ENCODE measurements at regions not wholly inside any gene's neighbourhood (a gene's known extent, or its start where the extent isn't known, plus 50 kb on each side); places are given as distances from the start of the nearest gene placed in this dataset.
"Not testable (repeated sequence)": the region's sequence is repeated elsewhere in the genome, so short reads cannot be mapped to it uniquely, and the experiment has no call there.

DNA sequence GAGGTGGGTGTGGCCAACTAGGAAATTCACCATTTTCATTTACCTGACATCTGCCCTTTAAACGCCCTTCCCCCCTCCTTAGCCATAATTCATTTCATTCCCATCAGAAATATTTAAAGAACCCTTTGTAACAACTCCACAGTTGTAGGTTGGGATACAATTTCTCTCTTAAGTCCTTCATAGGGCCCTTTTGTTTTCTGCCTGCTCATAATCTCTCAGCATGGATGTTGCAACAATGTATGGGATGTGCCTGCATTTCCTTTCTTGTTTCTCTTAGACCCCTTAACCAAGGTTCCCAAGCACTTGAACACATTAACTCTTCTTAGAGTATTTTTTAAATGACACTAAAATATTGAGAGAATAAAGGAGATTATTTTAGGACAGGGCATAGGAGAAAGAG, 51.7 kb upstream of the MYO10 start:
- no peak for DNase-seq

DNA sequence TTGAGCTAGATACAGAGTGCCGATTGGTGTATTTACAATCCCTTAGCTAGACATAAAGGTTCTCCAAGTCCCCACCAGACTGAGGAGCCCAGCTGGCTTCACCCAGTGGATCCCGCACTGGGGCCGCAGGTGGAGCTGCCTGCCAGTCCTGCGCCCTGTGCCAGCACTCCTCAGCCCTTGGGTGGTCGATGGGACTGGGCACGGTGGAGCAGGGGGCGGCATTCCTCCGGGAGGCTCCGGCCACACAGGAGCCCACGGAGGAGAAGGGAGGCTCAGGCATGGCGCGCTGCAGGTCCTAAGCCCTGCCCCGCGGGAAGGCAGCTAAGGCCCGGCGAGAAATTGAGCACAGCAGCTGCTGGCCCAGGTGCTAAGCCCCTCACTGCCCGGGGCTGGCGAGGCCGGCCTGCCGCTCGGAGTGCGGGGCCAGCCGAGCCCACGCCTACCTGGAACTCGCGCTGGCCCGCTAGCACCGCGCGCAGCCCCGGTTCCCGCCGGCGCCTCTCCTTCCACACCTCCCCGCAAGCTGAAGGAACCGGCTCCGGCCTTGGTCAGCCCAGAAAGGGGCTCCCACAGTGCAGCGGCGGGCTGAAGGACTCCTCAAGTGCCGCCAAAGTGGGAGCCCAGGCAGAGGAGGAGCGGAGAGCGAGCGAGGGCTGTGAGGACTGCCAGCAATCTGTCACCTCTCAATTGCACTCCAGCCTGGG, 54.9 kb upstream of the MYO10 start:
- not testable (repeated sequence) for DNase-seq

DNA sequence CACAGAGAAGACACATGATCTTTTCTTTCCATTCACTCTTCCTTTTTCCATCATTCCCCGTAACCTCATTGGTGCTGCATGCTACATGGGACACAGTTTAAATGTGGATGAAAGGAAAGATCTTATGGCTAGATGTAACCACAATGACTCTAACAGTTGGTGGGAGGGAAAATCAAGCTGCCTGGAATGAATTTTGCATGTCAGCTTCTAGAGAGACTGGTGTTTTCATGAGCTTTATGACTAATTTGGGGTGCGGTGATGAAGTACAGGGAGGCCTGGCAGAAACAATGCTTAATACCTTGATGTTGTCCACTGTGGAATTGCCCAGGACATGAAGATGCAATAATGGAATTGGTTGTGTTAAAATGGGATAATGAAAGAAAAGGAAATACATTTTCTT, 55.9 kb upstream of the MYO10 start:
- DNase-seq, result peak; percentile 86

GRCh38 chr5:16992444-16992843, 56.4 kb upstream of the MYO10 start:
- DNase-seq, result no peak

DNA sequence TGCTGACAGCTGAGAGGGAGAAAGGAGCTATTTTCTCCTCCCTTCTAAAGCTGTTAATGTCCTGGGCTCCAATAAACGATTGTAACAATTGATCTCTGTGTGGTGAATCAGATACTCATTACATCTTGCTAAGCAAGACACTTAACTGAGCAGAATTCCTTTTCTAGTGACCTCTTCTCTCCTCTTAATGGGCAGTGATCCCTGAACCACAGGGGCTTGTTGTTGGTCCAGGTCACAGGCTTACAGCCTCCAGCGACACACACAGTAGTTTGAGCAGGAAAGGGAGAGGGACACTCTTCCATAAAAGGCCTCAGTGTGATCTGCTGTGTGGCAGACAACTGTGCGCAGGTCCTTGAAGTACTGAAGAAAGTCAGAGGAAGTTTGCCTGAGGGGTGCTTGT, 58.5 kb upstream of the MYO10 start:
- DNase-seq, result no peak

DNA sequence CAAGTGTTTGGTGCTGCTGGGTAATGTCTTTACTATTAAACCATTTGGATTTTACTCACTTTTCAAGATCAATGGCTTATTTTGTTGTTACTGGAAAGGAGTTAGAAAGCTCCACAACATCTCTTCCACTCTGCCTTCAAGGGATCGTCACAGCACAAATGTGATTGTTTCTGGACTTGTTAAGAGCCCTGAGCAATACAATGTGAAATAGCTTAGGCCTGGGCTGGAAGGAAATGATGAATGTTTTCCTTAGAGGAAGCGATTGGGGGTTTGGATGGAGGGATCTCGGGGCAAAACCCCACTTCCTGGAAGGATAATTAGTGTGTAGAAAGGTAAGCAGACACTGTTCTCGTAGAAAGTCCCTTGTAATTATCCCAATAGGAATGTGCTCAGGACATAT, 59.3 kb upstream of the MYO10 start:
- DNase-seq, result no peak

- peak; percentile 99 for DNase-seq
Measured at GRCh38 chr5:17000291-17000939, 64.3 kb upstream of the MYO10 start.

- DNase-seq, result peak; percentile 84
Measured at GRCh38 chr5:17001428-17001827, 65.3 kb upstream of the MYO10 start.

- peak; percentile 28 for DNase-seq
Measured at GRCh38 chr5:17004441-17005106, 68.5 kb upstream of the MYO10 start.

DNA sequence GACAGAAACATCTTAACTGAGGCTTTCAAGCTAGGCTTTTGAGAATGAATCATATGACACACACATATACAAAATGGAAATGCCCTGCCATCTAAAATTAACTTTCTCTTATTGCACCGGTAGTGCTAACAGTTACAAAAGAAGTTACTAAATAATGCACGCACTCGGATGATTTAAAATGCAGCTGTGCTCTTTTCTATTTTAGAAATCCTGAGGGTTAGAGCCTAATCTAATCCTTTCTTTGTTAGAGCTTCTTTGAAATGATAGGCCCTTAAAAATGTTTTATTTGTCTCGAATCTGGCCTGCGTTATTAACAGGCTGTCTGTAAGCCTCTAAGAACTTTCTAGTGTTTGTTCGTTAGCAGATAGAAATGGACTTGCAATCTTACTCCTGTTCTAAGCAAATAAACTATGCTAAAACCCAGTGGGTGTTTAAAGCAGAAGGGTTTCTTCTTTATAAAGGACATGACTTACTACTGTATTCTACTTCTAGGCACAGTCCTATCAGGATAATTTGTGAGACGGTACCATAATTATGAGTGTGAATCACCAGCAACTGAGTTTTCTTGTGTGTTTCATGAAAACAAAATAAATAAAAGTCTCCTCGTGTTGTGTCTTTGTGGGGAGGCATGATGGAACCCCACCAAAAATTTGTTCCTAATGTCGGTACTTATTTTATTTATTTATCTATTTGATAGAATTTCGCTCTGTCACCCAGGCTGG, 69.2 kb upstream of the MYO10 start:
- peak; percentile 20 for DNase-seq

- DNase-seq, result peak; percentile 53
Measured at GRCh38 chr5:17012289-17012688, 76.2 kb upstream of the MYO10 start.

DNA sequence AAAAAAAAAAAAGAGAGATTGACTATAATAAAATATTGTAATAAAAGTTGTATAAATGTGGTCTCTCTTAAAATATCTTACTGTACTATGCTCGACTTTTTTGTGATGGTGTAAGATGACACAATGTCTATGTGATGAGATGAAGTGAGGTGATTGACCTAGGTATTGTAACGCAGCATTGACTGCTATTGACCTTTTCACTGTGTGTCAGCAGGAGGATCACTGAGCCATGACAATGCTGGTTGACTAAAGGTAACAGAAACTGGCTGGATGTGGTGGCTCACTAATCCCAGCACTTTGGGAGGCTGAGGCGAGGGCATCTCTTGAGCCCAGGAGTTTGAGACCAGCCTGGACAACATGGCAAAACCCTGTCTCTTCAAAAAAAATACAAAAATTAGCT, 78.6 kb upstream of the MYO10 start:
- no peak for DNase-seq

DNA sequence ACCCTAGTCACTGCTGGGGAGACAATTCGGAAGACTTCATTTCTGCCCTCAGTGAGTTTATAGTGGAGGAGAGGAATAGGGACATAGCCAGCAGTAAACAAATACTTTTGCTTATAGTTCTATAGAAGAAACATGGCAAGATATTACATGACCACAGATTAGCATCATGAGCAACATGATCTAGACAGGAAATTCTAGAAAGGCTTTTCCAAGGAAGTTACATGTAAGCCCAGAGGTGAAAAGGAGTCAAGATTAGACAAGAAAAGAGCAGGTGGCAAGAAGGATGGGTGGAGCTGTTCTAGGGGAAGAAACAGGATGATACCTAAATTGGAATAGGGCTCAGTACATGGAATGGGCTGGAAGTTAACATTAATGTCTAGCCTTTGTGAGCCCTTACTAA, 82.8 kb upstream of the MYO10 start:
- DNase-seq, result no peak

- peak; percentile 49 for DNase-seq
Measured at GRCh38 chr5:17019324-17019723, 83.2 kb upstream of the MYO10 start.

DNA sequence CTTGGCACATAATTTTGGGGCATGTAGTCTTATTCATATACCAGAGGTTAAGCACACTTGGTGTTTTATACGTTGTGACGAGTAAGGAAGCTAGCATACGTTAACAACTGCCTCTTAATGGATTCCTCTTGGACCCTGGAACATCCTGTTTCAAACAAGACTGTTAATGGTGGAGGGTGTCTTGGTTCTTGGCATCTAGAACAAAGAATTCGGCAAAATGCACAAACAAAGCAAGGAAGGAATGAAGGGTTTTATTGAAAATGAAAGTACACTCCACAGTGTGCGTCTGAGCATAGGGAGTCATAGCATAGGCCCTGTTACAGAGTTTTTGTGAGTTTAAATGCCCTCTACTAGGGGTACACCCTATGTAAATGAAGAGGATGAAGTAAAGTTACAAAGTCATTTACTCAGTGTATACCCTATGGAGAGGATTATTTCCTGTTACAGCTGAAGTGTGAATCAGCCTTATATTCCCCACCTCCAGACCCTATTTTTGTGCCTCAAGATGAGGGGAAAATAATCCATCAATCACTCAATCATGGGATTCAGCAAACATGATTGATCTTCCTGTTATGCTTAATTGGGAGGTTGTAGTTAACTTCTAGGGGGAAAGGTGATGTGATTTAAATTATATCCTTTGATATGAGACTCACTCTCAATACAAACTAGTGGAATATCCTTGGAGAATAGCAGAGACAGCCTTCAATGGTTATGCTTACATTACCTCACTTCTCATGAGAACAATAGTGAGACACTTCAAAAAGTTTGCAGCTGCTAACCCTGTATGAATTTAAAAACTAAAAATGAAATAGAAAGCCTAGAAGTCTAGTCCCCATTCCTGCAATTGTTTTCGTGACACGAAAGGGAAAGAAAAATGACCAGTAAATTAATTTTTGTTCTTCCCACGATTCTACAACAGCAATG, 84.9 kb upstream of the MYO10 start:
- DNase-seq, result no peak

DNA sequence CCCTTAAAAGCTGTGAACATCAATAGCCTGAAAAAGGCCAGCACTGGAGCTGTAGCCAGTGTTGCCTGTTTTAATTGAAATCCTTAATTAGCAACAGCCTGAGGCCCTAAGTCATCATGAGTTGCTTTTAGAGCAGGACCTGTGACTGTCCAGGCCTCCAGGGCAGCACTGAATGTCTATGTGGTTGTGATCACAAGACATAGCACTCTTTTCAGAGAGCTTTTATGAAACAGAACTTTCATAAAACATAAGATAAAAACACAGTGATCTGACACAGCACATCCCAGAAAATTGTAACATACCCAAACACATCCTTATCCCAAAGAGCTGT, 85.5 kb upstream of the MYO10 start:
- no peak for DNase-seq

DNA sequence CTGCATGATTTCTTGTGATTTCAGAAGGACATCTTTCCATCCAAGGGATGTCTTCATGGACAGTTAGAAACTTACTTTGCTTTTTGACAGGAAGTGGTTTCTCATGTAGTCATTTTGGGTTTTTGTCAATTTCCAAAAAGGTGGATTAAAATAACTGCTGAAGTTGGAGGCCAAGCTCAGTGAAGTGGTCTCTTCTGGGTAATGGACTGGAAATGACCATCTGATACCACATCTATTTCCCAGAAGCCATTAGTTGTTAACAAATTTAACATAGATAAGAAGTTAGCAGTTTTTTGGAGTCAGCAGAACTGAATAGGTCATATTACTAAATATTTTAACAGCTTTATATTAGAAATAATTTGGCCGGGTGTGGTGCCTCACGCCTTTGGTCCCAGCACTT, 86.2 kb upstream of the MYO10 start:
- peak; percentile 28 for DNase-seq

GRCh38 chr5:17024686-17025180, 88.6 kb upstream of the MYO10 start:
- DNase-seq, result peak; percentile 61

DNA sequence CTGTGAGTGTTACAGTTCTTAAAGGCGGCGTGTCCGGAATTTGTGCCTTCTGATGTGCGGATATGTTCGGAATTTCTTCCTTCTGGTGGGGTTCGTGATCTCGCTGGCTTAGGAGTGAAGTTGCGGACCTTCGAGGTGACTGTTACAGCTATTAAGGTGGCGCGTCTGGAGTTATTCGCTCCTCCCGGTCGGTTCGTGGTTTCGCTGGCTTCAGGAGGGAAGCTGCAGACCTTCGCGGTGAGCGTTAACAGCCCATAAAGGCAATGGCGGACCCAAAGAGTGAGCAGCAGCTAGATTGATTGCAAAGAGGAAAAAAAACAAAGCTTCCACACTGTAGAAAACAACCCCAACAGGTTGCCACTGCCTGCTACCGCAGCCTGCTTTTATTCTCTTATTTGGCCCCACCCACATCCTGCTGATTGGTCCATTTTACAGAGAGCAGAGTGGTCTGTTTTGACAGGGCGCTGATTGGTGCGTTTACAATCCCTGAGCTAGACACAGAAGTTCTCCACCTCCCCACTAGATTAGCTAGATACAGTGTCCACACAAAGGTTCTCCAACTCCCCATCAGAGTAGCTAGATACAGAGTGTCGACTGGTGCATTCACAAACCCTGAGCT, 95.7 kb upstream of the MYO10 start:
- DNase-seq, result not testable (repeated sequence)

DNA sequence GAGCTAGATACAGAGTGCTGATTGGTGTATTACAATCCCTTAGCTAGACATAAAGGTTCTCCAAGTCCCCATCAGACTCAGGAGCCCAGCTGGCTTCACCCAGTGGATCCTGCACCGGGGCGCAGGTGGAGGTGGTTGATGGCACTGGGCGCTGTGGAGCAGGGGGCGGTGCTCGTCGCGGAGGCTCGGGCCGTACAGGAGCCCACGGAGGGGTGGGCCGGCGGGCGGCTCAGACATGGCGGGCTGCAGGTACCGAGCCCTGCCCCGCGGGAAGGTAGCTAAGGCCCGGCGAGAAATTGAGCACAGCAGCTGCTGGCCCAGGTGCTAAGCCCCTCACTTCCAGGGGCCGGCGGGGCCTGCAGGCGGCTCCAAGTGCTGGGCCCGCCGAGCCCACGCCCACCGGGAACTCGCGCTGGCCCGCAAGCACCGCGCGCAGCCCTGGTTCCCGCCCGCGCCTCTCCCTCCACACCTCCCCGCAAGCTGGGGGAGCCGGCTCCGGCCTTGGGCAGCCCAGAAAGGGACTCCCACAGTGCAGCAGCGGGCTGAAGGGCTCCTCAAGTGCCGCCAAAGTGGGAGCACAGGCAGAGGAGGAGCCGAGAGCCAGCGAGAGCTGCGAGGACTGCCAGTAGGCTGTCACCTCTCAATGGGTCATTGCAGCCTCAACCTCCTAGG, 96.4 kb upstream of the MYO10 start:
- DNase-seq, result not testable (repeated sequence)

- DNase-seq, result not testable (repeated sequence)
Measured at GRCh38 chr5:17034992-17035391, 98.9 kb upstream of the MYO10 start.
